ENCODE measurements at regions not wholly inside any gene's neighbourhood (a gene's known extent, or its start where the extent isn't known, plus 50 kb on each side); places are given as distances from the start of the nearest gene placed in this dataset.

GRCh38 chr2:12202313-12203075 lies 456.1 kb downstream of the LPIN1 start:
- peak in 1 of 4 donors; percentile 15 for DNase-seq
- no peak for ATAC-seq
- Histone ChIP-seq H3K4me1 (no peaks in the 10 kb centered on the region), H3K27me3 (no peaks in the 10 kb centered on the region), H3K9me3 (no peaks in the 10 kb centered on the region), H3K36me3 (replicated peaks in 1 of 2; ENCODE audit: insufficient read depth in 1 of 2, low read depth in 2 of 2) (no peaks in the 10 kb centered on the region), H3K27ac (no peak overlapping the region), H3K4me3 (no peak overlapping the region)
- 78 to 79% methylated on average over 12 of the region's 12 CpGs for WGBS, 2 donors
- intact Hi-C loops (cut with DNase I), result no loop called here
- TF ChIP-seq CTCF (IDR thresholded peaks at IDR 0.05) (no peak), POLR2A (IDR thresholded peaks at IDR 0.05) (no peak)

GRCh38 chr2:12203528-12203927 lies 457.1 kb downstream of the LPIN1 start:
- 70 to 79% methylated on average over 2 of the region's 2 CpGs for WGBS, 2 donors
- H3K4me1 ChIP-seq, result no peaks in the 10 kb centered on the region
- H3K4me3 ChIP-seq, result no peak overlapping the region
- ATAC-seq, result no peak
- TF ChIP-seq POLR2A (IDR thresholded peaks at IDR 0.05) (no peak), CTCF (IDR thresholded peaks at IDR 0.05) (no peak)
- DNase-seq, result no peak
- intact Hi-C loops (cut with DNase I), result no loop called here
- no peaks in the 10 kb centered on the region for H3K36me3 ChIP-seq (replicated peaks in 1 of 2; ENCODE audit: insufficient read depth in 1 of 2, low read depth in 2 of 2)
- H3K27me3 ChIP-seq, result no peaks in the 10 kb centered on the region
- no peak overlapping the region for H3K27ac ChIP-seq
- H3K9me3 ChIP-seq, result no peaks in the 10 kb centered on the region

GRCh38 chr2:12205086-12205485 lies 458.7 kb downstream of the LPIN1 start:
- WGBS, 2 donors, result 74 to 84% methylated on average over 3 of the region's 3 CpGs
- no peaks in the 10 kb centered on the region for H3K36me3 ChIP-seq (replicated peaks in 1 of 2; ENCODE audit: insufficient read depth in 1 of 2, low read depth in 2 of 2)
- intact Hi-C loops (cut with DNase I), result no loop called here
- DNase-seq (no peak), ATAC-seq (no peak)
- H3K27ac ChIP-seq, result no peak overlapping the region
- no peak overlapping the region for H3K4me3 ChIP-seq
- no peaks in the 10 kb centered on the region for H3K9me3 ChIP-seq
- no peaks in the 10 kb centered on the region for H3K27me3 ChIP-seq
- no peaks in the 10 kb centered on the region for H3K4me1 ChIP-seq
- TF ChIP-seq CTCF (IDR thresholded peaks at IDR 0.05) (no peak), POLR2A (IDR thresholded peaks at IDR 0.05) (no peak)

GRCh38 chr2:12207491-12207890 lies 461.1 kb downstream of the LPIN1 start:
- intact Hi-C loops (cut with DNase I), result no loop called here
- WGBS, 2 donors, result 50 to 67% methylated on average over 1 of the region's 1 CpG
- no peak for TF ChIP-seq CTCF (IDR thresholded peaks at IDR 0.05)
- TF ChIP-seq POLR2A (IDR thresholded peaks at IDR 0.05), result no peak
- peaks cover 10% of the 10 kb centered on the region for H3K4me1 ChIP-seq
- DNase-seq (no peak), ATAC-seq (no peak)
- H3K27me3 ChIP-seq, result no peaks in the 10 kb centered on the region
- H3K36me3 ChIP-seq (replicated peaks in 1 of 2; ENCODE audit: insufficient read depth in 1 of 2, low read depth in 2 of 2), result no peaks in the 10 kb centered on the region
- no peaks in the 10 kb centered on the region for H3K9me3 ChIP-seq
- H3K4me3 ChIP-seq, result no peak overlapping the region
- no peak overlapping the region for H3K27ac ChIP-seq
